Body of pancreas (tissue), 4 donors: ENCODE measurements at regions not wholly inside any gene's neighbourhood (a gene's known extent, or its start where the extent isn't known, plus 50 kb on each side); places are given as distances from the start of the nearest gene placed in this dataset.

Experiments
- CTCF ChIP-seq, 7 experiments: fragments of 450-650 bp in 4 of 7; fragments of 200-600 bp in 3 of 7; sonication (generic) in 3 of 7; IDR thresholded peaks; one replicate each; pipeline ENCODE4 v1.5.1; 2016 to 2019; ENCODE audit warnings: antibody characterized with exemption in 7 of 7
- POLR2A ChIP-seq, 3 donors: fragments of 450-650 bp; IDR thresholded peaks; one replicate each; pipeline ENCODE4 v1.6.1; 2016; ENCODE audit warnings: antibody characterized with exemption in 3 of 3, mild to moderate bottlenecking in 2 of 3

GRCh38 chr10:2019281-2019680 is 282.0 kb upstream of the ADARB2 start:
- TF ChIP-seq CTCF (IDR thresholded peaks at IDR 0.05) (no peak), POLR2A (IDR thresholded peaks at IDR 0.05) (no peak)
